ENCODE measurements at regions not wholly inside any gene's neighbourhood (a gene's known extent, or its start where the extent isn't known, plus 50 kb on each side); places are given as distances from the start of the nearest gene placed in this dataset.
"Not testable (repeated sequence)": the region's sequence is repeated elsewhere in the genome, so short reads cannot be mapped to it uniquely, and the experiment has no call there.

DNA sequence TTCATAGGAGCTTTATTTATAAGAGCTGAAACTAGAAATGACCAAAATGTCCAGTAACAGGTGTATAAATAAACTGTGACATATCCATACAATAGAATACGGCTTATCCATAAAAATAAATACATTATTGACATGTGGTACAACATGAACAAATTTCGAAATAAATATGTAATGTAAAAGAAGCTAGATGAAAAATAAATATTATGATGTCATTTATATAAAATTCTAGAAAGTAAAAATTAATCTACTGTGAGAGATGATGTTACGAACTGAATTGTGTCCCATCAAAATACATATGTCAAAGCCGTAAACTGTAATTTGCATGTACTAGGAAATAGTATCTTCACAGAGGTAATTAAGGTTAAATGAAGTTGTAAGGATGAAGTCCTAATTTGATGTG is 1104.9 kb downstream of the NSUN3 start:
- DNase-seq (ENCODE audit: low spot score), result no peak

DNA sequence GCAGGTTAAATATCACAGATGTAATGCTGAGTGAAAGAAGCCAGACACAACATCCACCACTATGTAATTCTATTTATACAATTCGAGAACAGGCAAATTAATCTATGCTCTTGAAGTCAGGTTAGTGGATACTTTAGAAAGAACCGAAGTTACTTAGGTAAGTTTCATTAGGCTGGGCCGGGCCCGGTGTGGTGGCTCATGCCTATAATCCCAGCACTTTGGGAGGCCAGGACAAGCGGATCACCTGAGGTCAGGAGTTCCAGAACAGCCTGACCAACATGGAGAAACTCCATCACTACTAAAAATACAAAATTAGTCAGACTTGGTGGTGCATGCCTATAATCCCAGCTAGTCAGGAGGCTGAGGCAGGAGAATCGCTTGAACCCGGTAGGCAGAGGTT is 1105.7 kb downstream of the NSUN3 start:
- no peak for DNase-seq (ENCODE audit: low spot score)

- no peak for DNase-seq (ENCODE audit: low spot score)
Observed at GRCh38 chr3:95172164-95172943, 1109.5 kb downstream of the NSUN3 start.

- DNase-seq (ENCODE audit: low spot score), result no peak
Observed at GRCh38 chr3:95177096-95177495, 1114.2 kb downstream of the NSUN3 start.

GRCh38 chr3:95184038-95184437 is 1121.2 kb downstream of the NSUN3 start:
- no peak for DNase-seq (ENCODE audit: low spot score)

- DNase-seq (ENCODE audit: low spot score), result no peak
Observed at GRCh38 chr3:95189348-95189747, 1126.5 kb downstream of the NSUN3 start.

DNA sequence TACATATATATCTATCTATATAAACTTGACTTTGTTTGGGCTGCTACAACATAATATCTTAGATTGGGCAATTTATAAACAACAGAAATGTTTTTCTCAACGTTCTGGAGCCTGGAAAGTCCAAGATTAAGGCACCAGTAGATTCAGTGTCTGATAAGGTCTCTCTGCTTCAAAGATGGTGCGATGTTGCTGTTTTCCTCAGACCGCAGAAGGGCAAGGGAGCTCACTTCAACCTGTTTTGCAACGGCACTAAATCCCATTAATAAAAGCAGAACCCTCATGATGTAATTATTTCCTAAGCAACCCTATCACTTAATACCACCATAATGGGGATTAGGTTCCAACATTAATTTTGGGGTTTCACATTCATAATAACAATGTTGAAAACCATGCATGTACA is 1134.8 kb downstream of the NSUN3 start:
- DNase-seq (ENCODE audit: low spot score), result no peak

GRCh38 chr3:95200384-95200783 is 1137.5 kb downstream of the NSUN3 start:
- no peak for DNase-seq (ENCODE audit: low spot score)

- DNase-seq (ENCODE audit: low spot score), result no peak
Observed at GRCh38 chr3:95210878-95211277, 1148.0 kb downstream of the NSUN3 start.

DNA sequence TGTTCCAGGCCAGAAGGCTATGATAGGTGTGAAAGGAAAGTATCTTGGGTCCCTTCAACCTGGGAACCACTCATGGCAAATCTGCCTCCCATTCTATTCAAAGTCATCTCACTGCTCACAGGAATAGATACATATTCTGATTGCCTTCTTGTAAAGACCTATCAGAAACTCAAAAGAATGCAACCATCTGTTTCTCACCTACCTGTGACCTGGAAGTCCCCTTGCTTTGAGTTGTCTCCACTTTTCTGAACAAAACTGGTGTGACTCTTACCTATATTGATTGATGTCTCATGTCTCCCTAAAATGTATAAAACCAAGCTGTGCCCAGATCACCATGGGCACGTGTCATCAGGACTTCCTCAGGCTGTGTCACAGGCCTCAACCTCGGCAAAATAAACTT is 1149.3 kb downstream of the NSUN3 start:
- no peak for DNase-seq (ENCODE audit: low spot score)

DNA sequence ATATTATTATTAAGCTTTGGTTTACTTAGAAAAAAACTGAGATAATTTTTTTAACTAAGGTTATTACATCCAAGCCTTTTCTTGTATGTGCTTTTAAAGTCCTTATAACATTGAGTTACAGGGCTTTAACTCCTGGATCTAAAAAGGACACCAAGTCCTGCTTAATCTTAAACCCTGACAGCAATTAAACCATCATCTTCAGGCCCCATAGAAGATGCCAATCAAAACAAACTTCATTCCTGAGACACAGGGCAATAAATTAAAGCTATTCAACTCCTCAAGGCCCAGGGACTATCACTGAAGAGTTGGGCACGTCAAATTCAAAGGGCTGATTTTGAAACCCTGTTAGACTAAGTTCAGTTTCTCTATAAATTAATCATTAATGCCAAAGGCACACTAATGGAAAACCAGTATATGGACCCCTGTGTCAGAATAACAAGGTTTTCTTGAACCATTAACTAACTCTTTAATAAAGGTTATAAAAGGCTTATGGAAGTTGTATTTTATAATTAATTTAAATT is 1152.6 kb downstream of the NSUN3 start:
- no peak for DNase-seq (ENCODE audit: low spot score)

DNA sequence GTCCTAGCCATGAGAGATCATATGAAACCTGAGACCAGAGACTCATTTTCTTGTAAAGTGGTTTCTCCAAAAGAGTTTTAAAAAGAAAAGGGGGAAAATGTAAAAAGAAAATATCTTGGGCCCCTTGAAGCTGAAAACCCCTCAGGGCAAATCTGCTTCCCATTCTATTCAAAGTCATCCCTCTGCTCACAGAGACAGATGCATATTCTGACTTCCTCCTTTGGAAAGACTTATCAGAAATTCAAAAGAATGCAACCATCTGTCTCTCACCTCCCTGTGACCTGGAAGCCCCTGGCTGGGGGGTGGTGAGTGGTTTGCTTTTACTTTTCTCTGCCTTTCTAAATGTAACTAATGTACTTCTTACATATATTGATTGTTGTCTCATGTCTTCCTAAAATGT is 1154.8 kb downstream of the NSUN3 start:
- DNase-seq (ENCODE audit: low spot score), result no peak

DNA sequence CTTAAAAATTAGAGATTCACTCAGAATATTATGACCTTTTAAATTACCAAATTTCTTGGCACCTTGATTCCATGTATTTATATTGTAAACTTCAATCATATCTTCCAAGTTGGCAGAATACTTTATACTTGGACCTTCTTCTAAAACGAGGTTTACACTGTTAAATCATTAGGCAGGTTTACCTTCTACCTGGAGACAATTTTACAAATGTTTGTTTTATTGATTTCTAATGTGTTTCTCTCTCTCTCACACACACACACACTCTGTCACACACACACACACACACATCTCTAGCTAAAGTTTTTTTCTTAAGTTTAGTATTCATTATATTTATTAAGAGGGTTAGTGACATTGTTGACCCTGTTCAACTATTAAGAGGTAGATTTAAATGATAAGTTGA is 1155.6 kb downstream of the NSUN3 start:
- DNase-seq (ENCODE audit: low spot score), result no peak

GRCh38 chr3:95226437-95226836 is 1163.6 kb downstream of the NSUN3 start:
- no peak for DNase-seq (ENCODE audit: low spot score)

- DNase-seq (ENCODE audit: low spot score), result no peak
Observed at GRCh38 chr3:95227092-95227491, 1164.2 kb downstream of the NSUN3 start.

DNA sequence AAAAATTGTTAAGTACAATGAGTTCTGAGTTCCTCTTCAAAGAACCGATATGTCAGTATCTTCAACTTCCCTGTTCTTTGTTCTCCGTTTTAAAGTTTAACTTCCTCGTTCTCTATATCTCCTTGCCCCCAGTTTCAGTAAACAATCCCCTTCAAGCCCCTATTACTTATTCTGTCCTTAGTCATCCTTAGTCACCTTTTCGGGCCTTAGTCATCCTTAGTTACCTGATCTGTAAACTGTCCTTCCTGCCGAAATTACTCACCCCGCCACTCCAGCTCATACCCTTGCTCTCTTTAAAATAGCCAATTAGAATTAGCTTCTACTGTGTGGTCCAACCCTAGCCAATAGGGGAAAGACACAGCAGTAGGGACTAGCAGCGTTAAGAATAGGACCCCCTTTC is 1165.6 kb downstream of the NSUN3 start:
- DNase-seq (ENCODE audit: low spot score), result no peak

DNA sequence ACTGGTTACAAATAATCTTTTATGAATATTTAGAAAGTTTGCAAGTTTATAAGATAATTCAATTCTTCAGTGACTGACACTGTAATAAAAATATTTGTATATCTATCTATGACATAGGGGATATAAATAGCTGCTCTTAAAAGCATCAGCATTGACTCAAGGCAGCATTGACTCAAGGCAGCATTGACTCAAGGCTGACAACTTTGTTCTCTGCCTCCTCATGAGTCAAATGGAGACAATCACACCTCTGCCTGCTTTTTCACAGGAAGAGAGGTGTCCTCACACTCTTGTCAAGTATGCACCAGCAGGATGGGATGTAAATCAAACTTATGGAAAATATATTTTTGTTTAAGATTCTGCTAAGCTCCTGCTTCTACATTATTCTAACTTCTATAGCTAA is 1173.1 kb downstream of the NSUN3 start:
- DNase-seq (ENCODE audit: low spot score), result no peak

GRCh38 chr3:95237783-95238182 is 1174.9 kb downstream of the NSUN3 start:
- DNase-seq (ENCODE audit: low spot score), result no peak

DNA sequence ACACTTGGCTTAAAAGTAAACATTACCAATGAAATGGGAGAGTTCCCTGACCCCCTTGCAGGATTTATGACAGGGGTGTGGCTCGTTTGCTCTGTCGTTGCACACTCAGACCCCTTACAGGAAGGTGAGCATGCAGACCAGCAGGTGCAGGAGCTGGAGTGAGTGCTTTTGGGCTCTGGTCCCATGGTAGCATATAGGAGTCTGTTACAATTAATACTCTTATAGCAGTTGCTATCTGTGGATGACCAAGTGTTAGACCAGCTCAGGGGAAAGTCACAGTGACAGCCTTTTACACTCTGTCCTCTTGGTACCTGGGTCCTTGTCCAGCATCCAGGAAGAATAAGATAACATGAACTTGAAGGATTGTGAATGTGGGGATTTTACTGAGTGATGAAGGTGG is 1177.5 kb downstream of the NSUN3 start:
- DNase-seq (ENCODE audit: low spot score), result no peak

GRCh38 chr3:95241256-95241655 is 1178.4 kb downstream of the NSUN3 start:
- not testable (repeated sequence) for DNase-seq (ENCODE audit: low spot score)

DNA sequence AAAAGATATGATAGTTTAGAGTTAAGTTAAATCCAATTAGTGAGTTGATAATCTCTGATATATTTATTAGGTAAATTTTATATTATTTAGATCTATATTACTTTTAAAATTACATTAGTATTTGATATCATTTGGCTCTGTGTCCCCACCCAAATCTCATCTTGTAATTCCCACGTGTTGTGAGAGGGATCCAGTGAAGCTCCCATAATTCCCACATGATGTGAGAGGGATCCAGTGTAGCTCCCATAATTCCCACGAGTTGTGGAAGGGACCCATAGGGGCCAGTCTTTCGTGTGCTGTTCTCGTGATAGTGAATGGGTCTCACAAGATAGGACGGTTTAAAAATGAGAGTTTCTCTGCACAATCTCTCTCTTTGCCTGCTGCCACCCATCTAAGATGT is 1183.6 kb downstream of the NSUN3 start:
- DNase-seq (ENCODE audit: low spot score), result no peak

DNA sequence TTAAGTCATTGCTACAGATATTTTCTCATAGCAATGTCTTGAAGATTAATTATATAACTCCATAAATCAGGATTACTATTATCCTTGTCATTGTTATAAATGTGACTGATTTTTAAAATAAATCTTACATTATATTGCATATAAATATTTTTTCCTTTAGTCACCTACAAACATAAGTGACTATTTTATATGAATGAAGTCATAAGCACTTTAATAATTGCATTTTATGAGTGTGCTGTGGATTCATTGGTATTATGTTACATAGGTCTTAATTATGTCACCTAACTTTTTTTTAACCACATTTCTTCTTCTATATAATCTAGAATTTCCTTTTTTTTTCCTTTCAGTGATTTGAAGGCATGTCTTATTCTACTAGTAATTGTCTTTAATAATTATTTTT is 1191.2 kb downstream of the NSUN3 start:
- DNase-seq (ENCODE audit: low spot score), result no peak

GRCh38 chr3:95254758-95255157 is 1191.9 kb downstream of the NSUN3 start:
- no peak for DNase-seq (ENCODE audit: low spot score)

GRCh38 chr3:95265129-95265528 is 1202.3 kb downstream of the NSUN3 start:
- no peak for DNase-seq (ENCODE audit: low spot score)
